ENCODE measurements at regions not wholly inside any gene's neighbourhood (a gene's known extent, or its start where the extent isn't known, plus 50 kb on each side); places are given as distances from the start of the nearest gene placed in this dataset.

DNA sequence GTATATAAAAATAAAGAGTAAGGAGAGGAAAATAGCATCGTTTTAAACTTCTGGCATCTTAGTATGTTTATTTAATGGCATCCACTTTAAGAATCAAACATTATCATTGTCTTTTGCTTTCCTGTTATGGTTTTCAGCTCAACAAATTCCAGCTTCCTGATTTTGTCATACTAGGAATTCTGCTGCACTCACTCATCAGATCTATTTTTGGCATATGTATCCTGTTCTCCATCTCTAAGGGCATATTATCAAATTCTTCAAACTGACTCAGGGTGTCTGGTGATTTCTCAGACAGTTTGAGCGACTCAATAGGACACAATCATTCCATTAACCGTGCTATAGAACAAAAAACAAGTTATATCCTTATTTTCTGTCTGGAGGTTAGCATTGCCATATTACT, 248.5 kb upstream of the DIAPH2 start:
- TF ChIP-seq POLR2AphosphoS5 (IDR thresholded peaks at IDR 0.05; ENCODE audit: borderline replicate concordance, low read depth, low read length) (no peak), EZH2 (IDR thresholded peaks at IDR 0.05) (no peak), FOXP2 (optimal IDR thresholded peaks at IDR 0.05; ENCODE audit: control extremely low read depth, extremely low read length, insufficient read depth) (no peak)
